ENCODE measurements at regions not wholly inside any gene's neighbourhood (a gene's known extent, or its start where the extent isn't known, plus 50 kb on each side); places are given as distances from the start of the nearest gene placed in this dataset.

- DNase-seq: no peak
Observed at GRCh38 chr18:41331661-41332060, 623.4 kb upstream of the PIK3C3 start.

DNA sequence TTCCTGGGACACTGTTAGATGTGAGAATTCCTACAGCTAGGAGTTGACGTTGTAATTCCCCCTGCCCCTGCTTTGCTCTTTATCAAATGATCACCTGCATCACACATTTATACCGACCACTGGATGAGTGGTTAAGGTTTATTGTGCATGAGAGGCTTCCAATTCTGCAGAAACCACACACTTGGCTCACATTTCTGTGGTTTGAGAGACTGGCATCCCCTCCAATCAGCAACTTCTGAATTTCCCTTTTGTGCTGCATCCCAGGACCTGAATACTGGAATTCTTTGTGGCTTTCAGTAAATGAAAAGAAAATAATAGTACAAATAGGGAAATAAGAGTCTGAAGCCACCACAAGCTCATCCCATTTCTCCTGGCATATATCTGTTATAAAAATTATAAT is 628.7 kb upstream of the PIK3C3 start:
- no peak for DNase-seq

GRCh38 chr18:41324934-41325333 is 630.1 kb upstream of the PIK3C3 start:
- no peak for DNase-seq

DNA sequence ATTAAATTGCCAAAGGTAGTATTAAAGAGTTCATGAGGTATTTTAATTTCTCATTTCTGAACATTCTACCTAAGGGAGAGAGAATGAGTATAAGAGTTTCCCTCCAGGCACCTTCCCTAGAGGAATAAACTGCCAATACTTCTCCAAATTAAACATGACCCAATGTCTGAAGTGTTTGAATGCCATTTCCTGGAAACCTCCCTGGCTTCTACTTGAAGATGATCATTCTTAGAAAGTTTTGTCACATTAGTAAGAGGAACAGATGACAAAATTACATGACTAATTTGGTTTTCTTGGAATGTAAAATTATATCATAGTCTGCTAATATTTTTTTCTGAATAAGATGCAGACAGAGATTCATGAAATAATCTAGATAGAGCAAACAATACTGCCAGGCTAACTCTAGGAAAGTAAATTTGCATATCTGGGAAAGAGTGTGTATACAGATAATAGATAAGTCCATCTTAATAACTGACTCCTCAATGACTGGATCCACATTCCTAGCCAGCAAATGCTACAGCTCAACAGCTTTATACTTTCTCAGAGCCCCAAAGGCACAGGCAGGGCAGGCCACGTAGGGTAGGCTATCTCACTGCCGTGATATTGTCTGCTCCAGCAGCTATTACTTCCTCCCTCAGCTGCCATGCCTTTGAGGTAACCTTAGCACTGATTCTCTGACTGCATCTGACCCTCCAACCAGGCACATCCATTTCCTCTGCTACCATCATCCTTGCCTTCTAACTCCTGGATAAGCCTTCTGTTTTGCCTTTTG is 630.8 kb upstream of the PIK3C3 start:
- DNase-seq: no peak

DNA sequence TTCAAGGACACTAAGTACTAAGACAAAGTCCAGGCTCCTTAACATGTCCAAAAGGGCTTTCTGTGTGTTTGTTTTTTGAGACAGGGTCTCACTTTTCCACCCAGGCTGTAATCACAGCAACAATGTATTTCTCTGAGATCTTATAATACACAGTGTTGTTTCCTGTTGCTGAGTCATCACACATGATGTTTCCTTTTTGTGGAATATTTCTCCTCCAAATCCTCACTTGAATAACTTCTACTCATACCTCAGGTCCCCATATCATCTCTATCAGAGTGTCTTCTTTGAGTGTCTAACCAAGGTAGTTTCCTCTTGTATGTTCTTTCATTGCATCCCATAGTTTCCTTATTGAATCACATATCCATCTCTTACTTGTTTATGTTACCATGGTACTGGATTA is 632.0 kb upstream of the PIK3C3 start:
- DNase-seq: no peak

DNA sequence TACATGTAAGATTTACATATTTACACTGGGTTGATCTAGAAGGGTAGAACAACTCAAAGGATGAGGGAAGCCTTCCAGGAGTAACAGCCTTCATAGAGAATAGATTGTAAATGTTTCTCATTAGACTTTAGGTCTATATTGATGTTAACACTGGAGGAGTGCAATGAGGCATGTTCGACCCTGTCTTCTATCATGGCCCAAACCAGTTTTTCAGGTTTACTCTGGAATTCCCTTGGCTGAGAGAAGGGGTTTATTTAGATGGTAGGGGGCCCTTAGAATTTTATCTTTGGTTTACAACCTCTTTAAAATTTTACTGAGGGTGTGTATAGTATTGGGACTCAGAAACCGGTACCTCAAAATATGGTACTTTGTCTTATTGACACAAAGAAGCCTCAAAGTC is 634.9 kb upstream of the PIK3C3 start:
- DNase-seq: no peak

DNA sequence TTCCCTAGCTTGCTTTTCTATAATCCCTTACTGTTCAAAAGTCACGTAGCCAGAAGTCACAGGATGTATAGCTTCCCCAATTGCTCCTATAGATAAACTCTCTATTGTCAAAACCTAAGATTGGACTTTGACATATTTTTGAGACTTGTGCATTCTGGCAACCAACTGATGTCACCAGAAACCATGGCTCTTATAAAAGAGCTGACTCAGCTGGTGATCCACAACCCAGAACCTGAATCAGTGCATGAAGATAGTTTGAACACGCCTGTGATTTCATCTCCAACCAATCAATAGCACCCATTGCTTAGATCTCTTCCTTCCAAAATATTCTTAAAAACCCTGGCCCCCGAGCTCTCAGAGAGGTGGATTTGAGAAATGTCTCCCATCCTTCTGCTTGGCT is 639.9 kb upstream of the PIK3C3 start:
- no peak for DNase-seq

GRCh38 chr18:41311571-41312547 is 643.2 kb upstream of the PIK3C3 start:
- no peak for DNase-seq

DNA sequence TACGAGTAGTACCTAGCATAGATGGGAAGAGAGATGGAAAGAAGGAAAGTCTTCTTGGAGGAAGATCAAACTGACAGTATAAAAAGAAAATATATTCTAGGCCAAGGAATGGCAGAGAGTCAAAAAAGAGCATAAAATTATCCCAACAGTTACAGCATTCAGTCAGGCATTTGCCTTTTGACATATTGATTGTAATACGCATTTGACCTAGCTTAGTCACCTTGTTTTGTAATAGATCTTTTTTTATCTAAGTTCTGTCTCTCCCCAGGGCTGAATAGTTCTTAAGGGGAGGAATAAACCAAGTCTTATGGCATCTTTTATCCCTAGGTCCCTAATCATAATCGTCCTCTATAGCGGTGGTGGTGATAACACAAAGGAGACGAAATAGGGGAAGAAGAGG is 657.3 kb upstream of the PIK3C3 start:
- no peak for DNase-seq

DNA sequence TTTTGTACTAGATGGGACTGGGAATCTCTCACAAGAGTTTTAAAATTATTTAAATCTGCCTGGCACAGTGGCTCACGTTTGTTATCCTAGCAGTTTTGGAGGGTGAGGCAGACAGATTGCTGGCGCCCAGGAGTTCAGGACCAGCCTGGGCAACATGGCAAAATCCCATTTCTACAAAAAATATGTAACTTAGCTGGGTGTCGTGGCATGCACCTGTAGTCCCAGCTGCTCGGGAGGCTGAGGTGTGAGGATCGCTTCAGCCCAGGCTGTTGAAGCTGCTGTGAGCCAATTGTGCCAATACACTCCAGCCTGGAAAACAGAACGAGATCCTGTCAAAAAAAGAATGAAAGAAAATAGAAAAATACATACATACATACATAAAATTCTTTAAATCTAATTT is 685.7 kb upstream of the PIK3C3 start:
- no peak for DNase-seq

GRCh38 chr18:41268271-41268670 is 686.8 kb upstream of the PIK3C3 start:
- DNase-seq: no peak

GRCh38 chr18:41266616-41267015 is 688.4 kb upstream of the PIK3C3 start:
- DNase-seq: no peak

DNA sequence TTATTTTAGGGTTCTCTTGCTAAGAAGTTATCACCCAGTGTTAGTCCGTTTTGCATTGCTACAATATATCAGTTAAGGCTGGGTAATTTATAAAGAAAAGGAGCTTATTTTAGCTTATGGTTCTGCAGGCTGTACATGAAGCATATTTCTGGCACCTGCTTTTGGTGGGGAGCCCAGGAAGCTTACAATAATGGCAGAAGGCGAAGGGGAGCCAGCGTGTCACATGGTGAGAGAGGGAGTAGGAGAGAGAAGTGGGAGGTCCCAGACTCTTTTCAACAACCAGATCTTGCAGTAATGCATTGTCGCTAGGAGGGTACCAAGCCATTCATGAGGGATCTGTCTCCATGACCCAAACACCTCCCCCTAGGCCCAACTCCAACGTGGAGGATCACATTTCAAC is 688.8 kb upstream of the PIK3C3 start:
- no peak for DNase-seq

DNA sequence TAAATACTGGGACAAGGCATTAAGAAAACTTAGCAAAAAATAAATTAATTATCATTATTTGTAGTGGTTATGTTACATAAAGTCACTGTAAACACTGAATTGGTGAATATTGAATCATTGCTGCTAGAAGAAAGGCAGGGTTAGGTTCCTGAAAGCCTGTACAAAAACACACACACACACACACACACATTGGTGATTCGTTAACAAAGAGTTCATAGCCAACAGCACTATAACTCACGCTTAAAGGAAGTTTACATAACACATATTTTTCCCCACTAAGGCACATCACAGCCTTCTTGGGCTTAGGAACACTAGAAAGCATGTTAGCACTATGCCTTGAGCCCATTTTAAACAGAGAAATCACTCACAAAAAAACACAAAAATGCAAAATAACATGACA is 690.0 kb upstream of the PIK3C3 start:
- no peak for DNase-seq

DNA sequence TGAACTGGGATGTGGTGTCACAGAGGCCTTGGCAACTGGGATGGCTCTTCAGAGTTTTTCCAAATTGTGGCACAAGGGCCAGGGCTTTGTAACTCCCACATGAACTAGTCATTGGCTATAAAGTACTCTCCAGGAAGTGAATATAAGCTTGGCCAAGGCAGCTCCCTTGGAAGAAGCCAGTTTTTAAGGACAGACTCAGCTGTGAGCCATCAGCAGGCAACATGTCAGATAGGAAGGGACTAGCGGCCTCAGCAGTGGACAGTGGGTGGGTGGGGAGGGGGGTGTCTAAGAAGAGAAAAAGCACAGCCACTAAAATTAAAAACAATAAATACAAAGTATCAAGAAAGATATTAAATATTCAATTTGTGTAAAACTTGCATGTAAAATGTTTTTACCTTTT is 691.1 kb upstream of the PIK3C3 start:
- no peak for DNase-seq

- no peak for DNase-seq
Observed at GRCh38 chr18:41262688-41263087, 692.3 kb upstream of the PIK3C3 start.

GRCh38 chr18:41244591-41245037 is 710.4 kb upstream of the PIK3C3 start:
- no peak for DNase-seq

GRCh38 chr18:41237317-41237716 is 717.7 kb upstream of the PIK3C3 start:
- no peak for DNase-seq

GRCh38 chr18:41231681-41232080 is 723.4 kb upstream of the PIK3C3 start:
- DNase-seq: no peak

- no peak for DNase-seq
Observed at GRCh38 chr18:41227993-41228392, 727.0 kb upstream of the PIK3C3 start.

GRCh38 chr18:41226911-41227310 is 728.1 kb upstream of the PIK3C3 start:
- DNase-seq: no peak

DNA sequence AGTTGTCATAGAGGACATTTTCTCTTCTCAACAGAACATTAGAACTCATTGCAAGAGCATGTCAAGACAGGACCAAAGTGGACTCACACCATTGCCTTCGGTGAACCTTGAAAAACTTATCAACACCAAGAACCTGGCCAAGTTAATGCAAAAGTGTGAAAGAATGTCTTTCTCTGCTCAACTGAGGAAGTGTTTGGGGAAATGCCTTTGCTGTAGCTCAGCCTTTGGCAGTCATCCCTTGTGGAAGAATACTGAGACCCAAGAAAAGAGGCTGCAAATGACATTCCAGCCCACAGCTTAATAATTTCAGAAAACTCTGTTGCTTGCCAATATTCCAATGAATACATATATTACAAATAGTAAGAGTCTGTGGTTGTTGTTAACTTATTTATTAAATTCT is 728.8 kb upstream of the PIK3C3 start:
- DNase-seq: no peak

DNA sequence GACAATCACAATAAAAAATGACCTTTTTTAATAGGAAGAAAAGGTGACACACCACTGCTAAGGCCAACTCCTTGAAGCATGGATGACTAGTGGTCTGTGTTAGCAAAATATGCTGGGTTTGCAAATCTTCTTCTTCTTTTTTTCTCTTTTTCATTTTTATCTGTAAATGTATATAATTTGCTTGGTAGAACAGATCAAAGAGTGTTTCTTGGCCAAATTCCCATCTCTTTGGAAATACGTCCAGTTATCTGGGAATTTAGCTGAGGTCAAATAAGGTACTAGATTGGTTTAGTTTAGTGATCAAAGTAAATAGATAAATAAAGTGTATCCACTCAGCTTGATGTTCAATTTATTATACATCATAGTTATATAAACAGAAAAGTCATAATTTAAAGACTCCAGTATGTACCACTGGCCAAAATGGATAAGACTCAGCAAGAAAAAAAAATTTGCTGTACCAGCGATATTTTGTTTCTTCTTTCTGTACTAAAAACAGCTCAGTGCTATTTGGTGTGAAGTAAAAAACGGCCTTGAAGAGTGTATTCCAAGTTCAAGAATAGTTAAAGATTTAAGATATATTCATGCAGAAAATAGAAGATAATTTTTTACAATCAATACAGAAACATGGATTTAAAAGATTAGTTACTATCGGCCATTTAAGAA is 738.6 kb upstream of the PIK3C3 start:
- DNase-seq: no peak

GRCh38 chr18:41207706-41208105 is 747.3 kb upstream of the PIK3C3 start:
- DNase-seq: no peak
